HG02970 (cell line): ENCODE measurements at regions not wholly inside any gene's neighbourhood (a gene's known extent, or its start where the extent isn't known, plus 50 kb on each side); places are given as distances from the start of the nearest gene placed in this dataset.

Source experiments
- ATAC-seq: cut with Tn5 transposase; IDR thresholded peaks from one replicate; pipeline ENCODE4 v1.9.1; 2021; ENCODE audit warnings: mild to moderate bottlenecking, moderate library complexity, moderate number of reproducible peaks; ENCODE audit not compliant: unreplicated experiment, low FRiP score

GRCh38 chr13:24006520-24007248 lies 109.4 kb upstream of the C1QTNF9B start:
- no peak for ATAC-seq

- ATAC-seq: no peak
Observed at GRCh38 chr13:24007979-24008620, 110.8 kb upstream of the C1QTNF9B start.

- no peak for ATAC-seq
Observed at GRCh38 chr13:24008679-24009078, 111.4 kb upstream of the C1QTNF9B start.

DNA sequence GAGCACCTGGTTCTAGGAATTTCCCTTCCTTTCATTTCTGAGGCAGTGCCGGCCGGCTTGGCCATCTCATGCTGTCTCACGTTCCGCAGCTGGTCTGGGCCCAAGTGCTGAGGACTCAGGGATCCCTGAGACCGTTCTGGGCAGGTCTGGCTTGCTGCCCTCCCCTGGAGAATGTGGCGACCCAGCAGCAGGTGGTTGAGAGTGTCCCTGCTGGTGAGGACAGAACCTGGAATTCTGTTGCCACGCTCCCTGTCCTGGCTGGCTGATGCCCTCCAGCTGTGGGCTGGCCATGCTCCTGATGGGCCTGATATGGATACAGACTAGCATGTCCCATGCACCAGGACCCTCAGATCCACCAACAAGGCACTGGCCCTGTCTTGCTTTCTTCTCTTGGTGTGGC lies 114.0 kb upstream of the C1QTNF9B start:
- ATAC-seq: no peak

DNA sequence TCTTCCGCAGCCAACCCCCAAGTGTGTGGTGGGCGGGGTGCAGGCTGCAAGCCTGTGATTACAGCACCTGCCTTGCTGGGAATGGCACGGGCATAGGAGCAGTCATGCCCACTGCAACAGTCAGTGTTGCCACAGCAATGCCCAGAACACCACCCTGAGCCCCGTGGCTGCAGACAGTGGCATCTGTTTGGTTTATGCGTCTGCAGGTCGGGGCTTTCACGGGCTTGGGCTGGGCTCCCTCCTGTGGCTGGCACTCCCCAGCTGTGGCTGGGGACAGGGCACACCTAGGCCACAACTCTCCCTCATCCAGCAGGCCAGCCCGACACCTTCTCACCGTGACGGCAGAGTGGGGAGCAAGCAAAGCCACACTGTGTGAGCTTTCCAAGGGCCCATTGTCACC lies 115.3 kb upstream of the C1QTNF9B start:
- no peak for ATAC-seq

DNA sequence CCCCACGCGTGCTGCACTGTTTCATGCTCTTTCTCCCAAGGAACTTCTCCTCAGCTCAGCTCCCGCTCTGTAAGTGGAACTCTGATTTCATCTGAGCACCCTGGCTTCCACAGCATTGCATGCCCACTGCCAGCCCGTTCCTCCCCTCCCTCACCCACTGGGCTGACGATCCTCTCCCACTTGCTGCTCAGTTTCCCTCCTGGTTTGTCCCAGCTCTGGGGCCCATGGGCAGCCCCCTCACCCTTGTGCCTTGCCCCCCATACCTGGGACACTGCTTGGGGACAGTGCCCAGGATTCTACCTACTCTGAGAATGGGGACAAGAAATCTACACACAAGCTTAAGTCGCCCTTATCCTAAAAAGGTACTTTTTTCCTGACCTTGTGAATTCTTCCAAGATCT lies 115.9 kb upstream of the C1QTNF9B start:
- ATAC-seq: no peak

DNA sequence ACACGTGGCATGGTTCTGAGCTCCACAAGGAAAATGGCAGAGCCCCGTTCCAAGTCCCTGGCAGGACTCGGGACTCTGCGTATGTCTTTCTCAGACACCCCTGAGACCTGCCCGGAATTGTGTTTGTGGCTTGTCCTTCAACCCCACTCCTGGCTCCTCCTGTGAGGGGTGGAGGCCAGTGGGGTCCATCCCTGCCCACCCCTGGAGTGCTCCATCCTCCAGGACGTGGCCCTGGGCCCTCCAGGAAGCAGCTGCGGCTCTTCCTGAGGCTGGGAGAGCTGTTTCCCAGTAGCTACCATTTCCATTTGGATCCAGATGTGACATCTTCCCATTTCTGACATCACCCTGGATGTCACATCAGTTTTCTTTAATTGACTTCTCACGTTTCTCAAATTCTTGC lies 118.7 kb upstream of the C1QTNF9B start:
- no peak for ATAC-seq

DNA sequence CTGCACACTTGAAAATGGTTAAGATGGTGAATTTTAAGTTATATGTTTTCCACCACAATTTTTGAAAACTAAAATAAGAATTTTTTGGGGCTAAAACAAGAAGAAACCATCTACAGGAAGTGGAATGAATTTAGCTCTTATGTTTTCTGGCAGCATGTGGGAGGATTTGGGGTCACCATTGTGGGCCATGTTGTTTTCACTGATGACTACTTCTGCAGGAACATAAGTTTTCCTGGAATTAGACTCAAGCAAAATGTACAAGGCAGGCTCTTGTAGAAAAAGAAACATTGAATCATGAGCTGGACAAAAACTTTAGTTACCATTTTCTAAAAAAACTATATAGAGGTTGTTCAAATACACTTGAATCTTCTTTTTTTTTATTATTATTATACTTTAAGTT lies 125.3 kb upstream of the C1QTNF9B start:
- ATAC-seq: no peak

- ATAC-seq: no peak
Observed at GRCh38 chr13:24023073-24023472, 125.8 kb upstream of the C1QTNF9B start.

DNA sequence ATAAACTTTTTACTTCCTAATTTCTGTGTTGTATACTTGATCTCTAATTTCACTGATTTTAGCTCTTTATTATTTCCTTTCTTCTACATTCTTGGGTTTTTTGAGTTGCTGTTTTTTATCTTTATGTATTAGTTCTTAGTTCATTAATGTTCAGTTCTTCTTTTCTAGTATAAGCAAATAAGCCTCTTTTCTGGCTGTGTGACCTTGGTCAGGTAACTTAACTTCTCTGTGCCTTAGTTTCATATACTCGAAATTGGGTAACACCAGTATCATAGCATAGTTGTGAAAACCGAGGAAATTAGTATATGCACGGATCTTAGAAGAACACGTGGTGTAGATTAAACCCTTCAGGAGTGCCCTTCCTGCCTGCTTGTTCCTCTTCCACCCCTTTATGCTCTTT lies 130.2 kb upstream of the C1QTNF9B start:
- ATAC-seq: no peak

- ATAC-seq: no peak
Observed at GRCh38 chr13:24032252-24032651, 128.3 kb upstream of the SPATA13 start.

GRCh38 chr13:24032674-24033073 lies 127.8 kb upstream of the SPATA13 start:
- ATAC-seq: no peak

DNA sequence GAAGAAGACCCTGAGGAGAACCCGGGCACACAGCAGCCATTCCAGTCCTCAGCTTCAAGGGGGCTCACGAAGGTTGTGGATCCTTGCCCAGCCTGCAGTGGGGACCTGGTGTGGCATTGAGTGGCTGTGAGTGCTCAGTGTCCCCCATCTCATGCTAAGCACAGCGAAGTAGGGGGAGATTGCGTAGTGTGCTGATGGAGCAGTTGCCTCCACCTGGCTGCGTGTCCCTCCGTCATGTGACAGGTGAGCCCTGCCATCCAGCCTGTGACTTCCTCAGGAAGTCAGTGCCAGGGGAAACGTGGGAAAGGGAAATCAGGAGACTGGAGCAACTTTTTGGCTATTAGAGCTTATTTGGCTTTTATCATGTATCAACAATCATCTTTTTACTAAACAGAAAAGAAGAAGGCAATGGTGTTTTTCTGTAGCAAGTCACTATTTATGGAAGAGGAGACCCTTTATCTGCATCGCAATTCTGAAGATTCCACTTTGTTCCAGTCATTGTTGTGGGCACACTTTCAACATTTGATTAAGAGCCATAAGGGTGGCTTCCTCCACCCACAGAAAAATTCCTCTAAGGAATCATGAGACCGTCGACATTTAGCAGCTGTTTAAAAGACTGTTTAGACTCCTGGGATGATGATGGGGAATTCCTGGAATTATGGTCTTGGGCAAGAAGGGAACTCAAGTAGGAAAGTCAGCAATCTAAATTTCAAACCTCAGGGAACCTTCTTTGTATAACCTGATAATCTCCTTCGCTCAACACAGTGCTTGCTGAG lies 126.8 kb upstream of the SPATA13 start:
- no peak for ATAC-seq

GRCh38 chr13:24035411-24035810 lies 125.1 kb upstream of the SPATA13 start:
- ATAC-seq: no peak

DNA sequence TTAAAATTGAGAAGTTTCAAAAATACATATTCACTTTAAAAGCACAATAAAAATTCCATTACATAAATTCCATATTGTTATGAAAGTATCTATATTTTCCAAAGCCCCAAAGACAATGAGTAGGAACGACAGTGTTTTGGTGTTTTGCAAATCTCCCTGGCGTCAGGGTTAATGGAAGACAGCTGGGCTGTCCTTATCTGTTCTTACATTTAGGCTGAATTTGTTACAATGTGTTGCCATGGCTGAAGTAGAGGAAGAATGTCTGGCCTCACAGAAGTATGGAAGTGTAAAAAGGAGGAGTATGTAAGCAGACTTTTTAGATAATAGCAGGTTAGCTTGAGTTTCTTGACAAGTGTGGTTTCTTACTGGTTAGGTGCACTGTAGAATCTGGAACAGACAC lies 124.4 kb upstream of the SPATA13 start:
- no peak for ATAC-seq

DNA sequence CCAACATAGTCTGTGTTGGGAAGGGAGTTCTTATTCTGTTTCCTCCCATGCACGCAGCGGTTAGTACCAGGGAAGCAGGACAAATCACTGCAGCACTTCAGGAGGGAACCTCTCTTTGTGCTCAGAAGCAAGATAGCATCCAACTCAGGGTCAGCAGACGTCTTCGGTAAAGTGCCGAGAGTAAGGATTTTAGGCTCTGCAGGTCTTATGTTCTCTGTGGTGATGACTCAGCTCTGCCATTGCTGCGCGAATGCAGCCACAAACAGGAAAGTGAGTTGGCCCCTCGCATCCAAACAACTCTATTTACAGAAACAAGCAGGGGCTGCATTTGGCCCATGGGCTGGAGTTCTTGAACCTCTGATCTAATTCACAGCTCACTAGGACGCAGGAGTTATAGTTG lies 122.1 kb upstream of the SPATA13 start:
- no peak for ATAC-seq

DNA sequence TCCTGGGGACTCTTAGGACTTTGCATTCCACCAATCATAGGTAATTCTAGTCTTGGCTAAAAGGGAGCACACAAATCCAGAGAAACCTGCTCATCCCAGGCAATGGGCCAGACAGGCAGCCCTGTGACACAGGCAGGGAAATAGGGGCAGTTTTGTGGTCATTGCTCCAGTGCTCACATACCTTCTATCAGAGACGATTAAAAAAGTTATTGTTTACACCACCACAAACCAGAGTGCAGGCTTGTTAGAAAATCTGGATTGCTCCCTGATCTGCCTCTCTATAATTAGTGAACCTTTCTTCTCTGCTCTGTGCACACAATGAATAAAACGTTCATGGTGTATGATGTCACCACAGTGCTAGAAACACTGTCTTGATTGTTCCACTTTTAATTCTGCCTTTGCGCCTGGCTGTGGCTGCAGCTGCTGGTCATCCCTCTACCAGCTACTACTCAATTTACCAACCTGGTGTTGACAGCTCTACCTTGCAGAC lies 121.6 kb upstream of the SPATA13 start:
- no peak for ATAC-seq

DNA sequence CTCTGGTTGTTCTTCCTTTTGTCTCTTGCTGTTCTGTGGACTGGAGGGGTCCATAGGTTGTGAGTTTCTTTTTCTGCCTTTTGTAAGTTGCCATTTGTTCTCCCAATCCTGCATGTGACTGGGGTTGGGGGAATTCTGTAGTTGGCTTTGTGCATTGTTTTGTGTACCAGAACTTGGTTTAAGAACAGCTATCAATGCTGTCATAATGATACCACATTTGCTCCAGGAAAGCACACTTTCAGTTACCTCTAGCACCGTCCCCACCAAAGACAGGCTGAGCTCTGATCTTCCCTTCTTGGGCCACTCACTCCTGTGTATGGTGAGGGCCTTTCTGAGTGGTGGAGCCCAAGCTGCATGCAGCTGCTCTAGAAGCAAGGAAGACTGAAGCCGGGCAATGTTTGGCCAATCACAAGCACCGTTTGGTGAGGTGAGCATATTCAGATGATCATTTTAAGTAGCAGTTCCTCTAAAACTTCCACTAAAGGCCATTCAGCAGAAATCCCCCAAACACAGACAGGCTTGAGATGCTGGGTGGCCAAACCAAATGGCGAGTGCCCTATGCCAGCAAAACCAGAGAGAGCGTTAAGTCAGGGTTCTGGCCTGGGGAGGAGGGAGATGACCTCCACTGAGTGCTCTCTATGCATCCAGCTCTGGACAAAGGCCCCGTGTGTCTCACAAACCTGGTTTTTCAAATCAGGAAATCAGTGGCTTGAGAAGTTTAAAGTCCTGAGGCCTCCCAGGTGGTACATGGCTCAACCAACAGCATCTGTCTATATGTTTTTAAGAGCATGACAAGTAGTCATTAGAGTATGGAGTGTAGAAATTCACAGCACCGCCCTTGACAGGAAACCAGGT lies 120.7 kb upstream of the SPATA13 start:
- ATAC-seq: no peak

DNA sequence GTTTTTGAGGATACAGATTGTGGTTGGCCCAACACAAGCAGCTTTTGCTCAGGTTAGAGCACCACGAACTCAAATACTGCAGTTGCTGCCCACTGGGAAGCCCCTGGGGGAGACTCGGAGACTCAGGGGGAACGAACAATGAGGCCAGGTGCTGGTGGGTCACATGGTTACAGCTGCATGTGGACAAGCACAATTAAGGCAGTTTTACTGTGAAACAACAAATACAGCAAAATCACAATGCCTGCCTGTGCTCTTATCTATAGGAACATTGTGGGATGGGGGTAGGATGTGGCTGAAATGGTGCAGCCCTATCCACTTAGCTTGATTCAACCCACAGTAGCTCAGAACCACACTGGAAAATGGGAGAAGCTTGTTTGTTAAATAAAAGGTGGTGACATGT lies 119.7 kb upstream of the SPATA13 start:
- ATAC-seq: no peak

DNA sequence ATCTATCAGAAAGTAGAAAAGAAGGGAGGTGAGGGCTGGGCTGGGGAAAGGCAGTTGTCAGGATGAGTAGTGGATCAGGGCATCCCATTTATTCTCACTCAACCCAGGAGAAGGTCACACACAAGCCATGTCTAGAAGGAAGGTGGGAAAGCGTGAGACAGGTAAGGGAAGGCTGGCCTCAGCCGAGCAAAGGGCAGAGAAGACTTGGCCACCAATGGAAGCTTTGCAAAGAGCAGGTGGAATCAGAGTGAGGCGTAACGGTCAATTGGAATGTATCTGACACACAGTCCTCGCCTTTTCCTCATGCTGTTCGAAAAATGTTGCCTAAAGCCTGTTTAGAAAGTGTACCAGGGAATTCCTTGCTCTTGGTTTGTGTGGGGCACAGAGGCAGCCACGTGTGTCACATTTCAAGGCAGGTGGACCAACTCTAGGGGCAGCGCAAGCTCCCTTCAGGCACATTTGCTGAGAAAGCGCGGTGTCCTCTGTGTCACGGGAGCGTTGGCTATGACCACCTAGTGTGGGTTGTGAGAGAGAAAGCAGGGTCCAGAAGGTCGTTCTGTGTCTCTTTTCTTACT lies 118.8 kb upstream of the SPATA13 start:
- no peak for ATAC-seq
